ENCODE measurements at regions not wholly inside any gene's neighbourhood (a gene's known extent, or its start where the extent isn't known, plus 50 kb on each side); places are given as distances from the start of the nearest gene placed in this dataset.

Small RNA genes lying in the stretch of these regions (microRNA-seq; reads per million reads assigned to microRNA genes)
- 32.0 reads per million, percentile 67 among the genes with 10 or more reads in this experiment for gene RNA5SP56 (ENCODE audit: insufficient read depth, insufficient read length)

Small RNA genes lying in the stretch of these regions (small RNA-seq; reads per million reads assigned to genes)
- gene RNA5SP56: 0 reads per million in 5 experiments
